B cell (primary cell): ENCODE measurements at regions not wholly inside any gene's neighbourhood (a gene's known extent, or its start where the extent isn't known, plus 50 kb on each side); places are given as distances from the start of the nearest gene placed in this dataset.

ENCODE experiments used
- ATAC-seq: fragments of 200-7000 bp; cut with Tn5 transposase; one replicate; pipeline ENCODE4 v1.10.0; 2021; ENCODE audit warnings: low read depth, mild to moderate bottlenecking, moderate number of reproducible peaks, moderate library complexity
- CTCF ChIA-PET: fragments of 350-600 bp; sonication (Branson Sonifier 250); formaldehyde crosslinking; loops from one replicate; lab custom pipeline; 2021; ENCODE audit warnings: antibody characterized with exemption, inconsistent platforms; lab: Charles Lee
- POLR2A ChIA-PET: fragments of 350-600 bp; sonication (Branson Sonifier 250); formaldehyde crosslinking; loops from one replicate; lab custom pipeline; 2021; ENCODE audit warnings: antibody characterized with exemption; lab: Charles Lee
- DNase-seq: peaks from one replicate; pipeline ENCODE4 v3.0.0; 2013
- H2AFZ ChIP-seq: 2 replicates; pipeline ENCODE4 v1.6.1; 2012; ENCODE audit warnings: mild to moderate bottlenecking, low read depth, low read length; ENCODE audit not compliant: insufficient read depth, poor library complexity, severe bottlenecking
- H3K27ac ChIP-seq, 2 donors: 1 replicate in 1 of 2; 2 replicates in 1 of 2; pipeline ENCODE4 v1.5.1; 2012 to 2013; ENCODE audit warnings: low read length in 2 of 2, mild to moderate bottlenecking in 2 of 2, moderate library complexity in 1 of 2
- H3K27me3 ChIP-seq, 4 experiments: fragments of 200-600 bp in 1 of 4; sonication (generic) in 1 of 4; replicated peaks in 1 of 4; 1 replicate in 2 of 4; 2 replicates in 2 of 4; pipeline versions ENCODE4 v1.6.1 to v1.7.0; 2013 to 2016; ENCODE audit warnings: low read length in 3 of 4, mild to moderate bottlenecking in 2 of 4, mixed read lengths in 1 of 4, moderate library complexity in 1 of 4; ENCODE audit not compliant: insufficient read depth in 4 of 4, control insufficient read depth in 3 of 4; ENCODE audit errors: control extremely low read depth in 1 of 4
- H3K36me3 ChIP-seq, 2 experiments: replicated peaks in 1 of 2; 1 replicate in 1 of 2; 2 replicates in 1 of 2; pipeline versions ENCODE4 v1.6.1 to v1.7.1; 2013; ENCODE audit warnings: low read length in 1 of 2; ENCODE audit not compliant: insufficient read depth in 2 of 2, control insufficient read depth in 1 of 2; ENCODE audit errors: control extremely low read depth in 1 of 2, extremely low read depth in 1 of 2
- H3K4me1 ChIP-seq, 2 donors: fragments of 200-600 bp in 1 of 2; sonication (generic) in 1 of 2; 1 replicate in 1 of 2; 2 replicates in 1 of 2; pipeline versions ENCODE4 v1.5.1 to v1.6.1; 2013 to 2017; ENCODE audit warnings: low read length in 2 of 2; ENCODE audit not compliant: control insufficient read depth in 2 of 2, insufficient read depth in 2 of 2
- H3K4me2 ChIP-seq: replicated peaks from 2 replicates; pipeline ENCODE3; 2012; ENCODE audit warnings: mild to moderate bottlenecking, low read depth, low read length; ENCODE audit not compliant: poor library complexity, severe bottlenecking
- H3K4me3 ChIP-seq, 5 experiments: fragments of 200-600 bp in 1 of 5; sonication (generic) in 1 of 5; 1 replicate in 3 of 5; 2 replicates in 2 of 5; pipeline versions ENCODE4 v1.5.1 to v1.7.0; 2011 to 2016; ENCODE audit warnings: low read length in 4 of 5, mild to moderate bottlenecking in 4 of 5, low read depth in 2 of 5, control low read depth in 1 of 5, moderate library complexity in 1 of 5; ENCODE audit not compliant: insufficient read depth in 1 of 5; ENCODE audit errors: control extremely low read depth in 1 of 5, extremely low read depth in 1 of 5
- H3K79me2 ChIP-seq: fragments of 200-600 bp; sonication (generic); one replicate; pipeline ENCODE4 v1.6.0; 2016; ENCODE audit warnings: low read length; ENCODE audit not compliant: control insufficient read depth, insufficient read depth
- H3K9ac ChIP-seq: fragments of 200-600 bp; sonication (generic); 2 replicates; pipeline ENCODE4 v1.6.1; 2017; ENCODE audit warnings: mild to moderate bottlenecking, low read length, moderate library complexity
- H3K9me3 ChIP-seq, 3 donors: one replicate each; pipeline versions ENCODE4 v1.6.1 to v1.7.1; 2013; ENCODE audit warnings: low read length in 2 of 3; ENCODE audit not compliant: control insufficient read depth in 2 of 3, insufficient read depth in 1 of 3; ENCODE audit errors: control extremely low read depth in 1 of 3
- H4K20me1 ChIP-seq: 2 replicates; pipeline ENCODE4 v1.6.0; 2012; ENCODE audit warnings: mild to moderate bottlenecking, low read length; ENCODE audit not compliant: insufficient read depth, control insufficient read depth, poor library complexity, severe bottlenecking
- H3K27ac Mint-ChIP-seq: one replicate; pipeline ENCODE4 v1.8.0; 2021; ENCODE audit warnings: mixed read lengths
- H3K27me3 Mint-ChIP-seq: one replicate; pipeline ENCODE4 v1.8.0; 2021; ENCODE audit warnings: mixed read lengths
- H3K4me1 Mint-ChIP-seq: one replicate; pipeline ENCODE4 v1.8.0; 2021; ENCODE audit warnings: mixed read lengths
- H3K4me3 Mint-ChIP-seq: one replicate; pipeline ENCODE4 v1.8.0; 2021; ENCODE audit warnings: mixed read lengths
- H3K9me3 Mint-ChIP-seq: one replicate; pipeline ENCODE4 v1.8.0; 2022; ENCODE audit warnings: mixed read lengths; ENCODE audit not compliant: insufficient read depth
- EZH2 ChIP-seq: IDR thresholded peaks from 2 replicates; pipeline ENCODE4 v1.6.1; 2012; ENCODE audit warnings: borderline replicate concordance, low read depth, mild to moderate bottlenecking, moderate library complexity, low read length; ENCODE audit not compliant: insufficient read depth, poor library complexity, severe bottlenecking
- WGBS: methylation state at CpG from one replicate; pipeline ENCODE4 v1.1.5; 2013; ENCODE audit warnings: missing lambda C conversion rate; ENCODE audit not compliant: insufficient coverage; 5-methylcytosine and 5-hydroxymethylcytosine counted together
- intact Hi-C: fragments of 100-400 bp; cut with micrococcal nuclease; formaldehyde crosslinking; loops from one replicate; pipeline ENCODE4 v1.10.0; 2022
- TF ChIP-seq, protein P1 (sequence below): fragments of 200-600 bp; IDR thresholded peaks from one replicate; pipeline ENCODE4 v1.8.0; 2022; ENCODE audit warnings: antibody characterized with exemption, mild to moderate bottlenecking

DNA sequence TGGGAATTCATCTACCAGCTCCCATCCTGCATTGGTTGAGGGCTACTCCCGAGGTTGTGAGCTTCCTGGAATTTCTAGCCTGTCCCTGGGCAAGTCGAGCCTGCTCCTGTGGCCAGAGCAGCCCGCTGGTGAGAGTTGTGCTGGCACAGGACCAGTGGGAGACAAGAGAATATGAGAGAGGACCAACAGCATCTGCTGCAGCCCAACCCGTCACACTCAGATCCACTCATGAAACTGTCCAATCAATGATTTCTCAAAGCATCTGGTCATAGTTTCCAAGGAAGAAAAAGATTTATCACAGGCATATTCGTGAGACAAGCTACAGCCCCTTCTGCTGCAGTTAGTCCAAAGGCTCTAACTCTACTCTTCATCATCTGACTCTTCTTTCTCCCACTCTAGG lies 64.4 kb upstream of the RAI14 start:
- H3K4me1 ChIP-seq: no peaks in the 10 kb centered on the region
- Mint-ChIP-seq H3K4me3 (no peak overlapping the region), H3K27ac (no peak overlapping the region), H3K27me3 (peaks cover 5% of the 10 kb centered on the region), H3K4me1 (no peaks in the 10 kb centered on the region), H3K9me3 (no peaks in the 10 kb centered on the region)
- ATAC-seq (no peak), DNase-seq (no peak)
- WGBS: 71% methylated on average over 3 of the region's 5 CpGs
- H2AFZ ChIP-seq: no peak overlapping the region
- no peaks in the 10 kb centered on the region for H3K36me3 ChIP-seq
- intact Hi-C loops: no loop called here
- H3K4me3 ChIP-seq: no peak overlapping the region
- H3K4me2 ChIP-seq: no peak overlapping the region
- no peaks in the 10 kb centered on the region for H4K20me1 ChIP-seq
- ChIA-PET CTCF (no interaction called here), POLR2A (no interaction called here)
- H3K27ac ChIP-seq: no peak overlapping the region
- H3K9me3 ChIP-seq: no peaks in the 10 kb centered on the region
- H3K27me3 ChIP-seq: no peaks in the 10 kb centered on the region
- H3K79me2 ChIP-seq: no peaks in the 10 kb centered on the region
- TF ChIP-seq, protein P1, sequence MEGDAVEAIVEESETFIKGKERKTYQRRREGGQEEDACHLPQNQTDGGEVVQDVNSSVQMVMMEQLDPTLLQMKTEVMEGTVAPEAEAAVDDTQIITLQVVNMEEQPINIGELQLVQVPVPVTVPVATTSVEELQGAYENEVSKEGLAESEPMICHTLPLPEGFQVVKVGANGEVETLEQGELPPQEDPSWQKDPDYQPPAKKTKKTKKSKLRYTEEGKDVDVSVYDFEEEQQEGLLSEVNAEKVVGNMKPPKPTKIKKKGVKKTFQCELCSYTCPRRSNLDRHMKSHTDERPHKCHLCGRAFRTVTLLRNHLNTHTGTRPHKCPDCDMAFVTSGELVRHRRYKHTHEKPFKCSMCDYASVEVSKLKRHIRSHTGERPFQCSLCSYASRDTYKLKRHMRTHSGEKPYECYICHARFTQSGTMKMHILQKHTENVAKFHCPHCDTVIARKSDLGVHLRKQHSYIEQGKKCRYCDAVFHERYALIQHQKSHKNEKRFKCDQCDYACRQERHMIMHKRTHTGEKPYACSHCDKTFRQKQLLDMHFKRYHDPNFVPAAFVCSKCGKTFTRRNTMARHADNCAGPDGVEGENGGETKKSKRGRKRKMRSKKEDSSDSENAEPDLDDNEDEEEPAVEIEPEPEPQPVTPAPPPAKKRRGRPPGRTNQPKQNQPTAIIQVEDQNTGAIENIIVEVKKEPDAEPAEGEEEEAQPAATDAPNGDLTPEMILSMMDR: no peak
- no peak for TF ChIP-seq EZH2
- no peak overlapping the region for H3K9ac ChIP-seq

DNA sequence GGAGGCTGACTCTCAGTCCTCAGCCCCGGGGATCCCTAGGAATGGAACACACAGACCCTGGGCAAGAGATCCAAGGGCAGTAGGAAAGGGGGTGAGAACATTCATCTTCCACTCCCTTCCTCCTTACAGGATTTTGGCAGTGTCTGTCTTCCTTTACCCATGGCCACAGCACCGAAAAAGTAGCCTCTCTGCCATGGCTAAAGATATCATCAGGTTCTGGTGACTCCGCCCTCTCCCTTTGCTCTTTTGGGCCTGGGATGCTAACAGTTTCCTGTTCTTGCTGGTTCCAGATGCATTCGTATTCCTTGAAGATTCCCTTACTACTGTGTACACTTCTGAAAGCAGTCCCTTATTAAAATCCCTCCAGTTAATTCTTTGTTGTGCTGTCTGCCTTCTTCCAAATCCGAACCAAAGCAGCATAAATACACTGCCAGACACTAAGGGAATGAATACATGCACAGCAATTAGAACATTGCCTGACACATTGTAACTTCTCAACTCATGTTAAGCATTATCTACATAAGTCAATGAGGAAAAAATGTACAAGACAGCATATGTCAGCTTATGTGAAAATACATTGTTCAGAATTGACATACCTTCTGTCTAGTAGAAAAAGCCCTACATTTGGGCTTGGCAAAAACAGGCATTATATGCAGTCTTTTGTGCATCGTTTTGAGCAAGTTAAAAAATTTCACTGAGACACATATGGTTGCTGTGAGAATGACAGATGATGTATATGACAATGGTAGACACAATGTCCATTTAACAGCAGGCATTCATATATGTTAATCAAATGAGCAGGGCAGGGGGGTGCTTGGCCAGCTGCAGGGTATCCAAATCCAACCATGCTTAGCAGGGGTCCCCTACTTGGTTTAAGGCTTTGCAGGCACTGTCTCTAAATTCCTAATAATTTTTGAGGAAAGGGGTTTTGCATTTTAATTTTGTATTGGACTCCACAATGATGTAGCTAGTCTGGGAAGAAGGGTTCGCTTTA lies 58.8 kb upstream of the RAI14 start:
- Histone ChIP-seq H3K9ac (no peak overlapping the region), H2AFZ (no peak overlapping the region), H4K20me1 (no peaks in the 10 kb centered on the region), H3K27ac (no peak overlapping the region), H3K79me2 (no peaks in the 10 kb centered on the region), H3K4me3 (no peak overlapping the region), H3K9me3 (no peaks in the 10 kb centered on the region), H3K36me3 (no peaks in the 10 kb centered on the region), H3K4me2 (no peak overlapping the region), H3K4me1 (no peaks in the 10 kb centered on the region), H3K27me3 (no peaks in the 10 kb centered on the region)
- DNase-seq (no peak), ATAC-seq (no peak)
- POLR2A ChIA-PET: no interaction called here
- H3K27ac Mint-ChIP-seq: no peak overlapping the region
- H3K4me1 Mint-ChIP-seq: no peaks in the 10 kb centered on the region
- TF ChIP-seq, protein P1: no peak
- TF ChIP-seq EZH2: no peak
- intact Hi-C loops: no loop called here
- H3K4me3 Mint-ChIP-seq: no peak overlapping the region
- H3K9me3 Mint-ChIP-seq: no peaks in the 10 kb centered on the region
- WGBS: 79% methylated on average over 3 of the region's 7 CpGs
- CTCF ChIA-PET: no interaction called here
- no peaks in the 10 kb centered on the region for H3K27me3 Mint-ChIP-seq
